K562 (cell line): ENCODE measurements at regions not wholly inside any gene's neighbourhood (a gene's known extent, or its start where the extent isn't known, plus 50 kb on each side); places are given as distances from the start of the nearest gene placed in this dataset.

Experiments
- BHLHE40 ChIP-seq: IDR thresholded peaks from 2 replicates; pipeline ENCODE4 v1.6.1; 2011; ENCODE audit warnings: low read length, improper control_type of control experiment
- CSDE1 ChIP-seq, 2 experiments: fragments of 450-650 bp; IDR thresholded peaks; 2 replicates each; pipeline ENCODE4 v1.6.1; 2016; ENCODE audit warnings: mild to moderate bottlenecking in 1 of 2
- FOXK2 ChIP-seq, 2 experiments: fragments of 450-650 bp; IDR thresholded peaks in 1 of 2; conservative IDR thresholded peaks in 1 of 2; 2 replicates each; pipeline ENCODE4 v1.6.1; 2016; ENCODE audit warnings: low read depth in 2 of 2, mild to moderate bottlenecking in 1 of 2
- HDAC1 ChIP-seq, 2 experiments: fragments of 450-650 bp; IDR thresholded peaks; 2 replicates each; pipeline ENCODE4 v1.6.1; 2016 to 2017; ENCODE audit warnings: inconsistent platforms in 1 of 2, mild to moderate bottlenecking in 1 of 2, moderate library complexity in 1 of 2
- HNRNPLL ChIP-seq: fragments of 200-400 bp; formaldehyde crosslinking; IDR thresholded peaks from 2 replicates; pipeline ENCODE4 v1.6.1; 2017; ENCODE audit warnings: low read length, low read depth, mild to moderate bottlenecking; ENCODE audit not compliant: poor library complexity, severe bottlenecking
- KAT7 ChIP-seq: sonication (generic); formaldehyde crosslinking; IDR thresholded peaks from 2 replicates; pipeline ENCODE4 v1.8.0; 2022; ENCODE audit warnings: missing genetic modification reagents, mild to moderate bottlenecking, borderline replicate concordance
- KDM1A ChIP-seq, 2 experiments: fragments of 450-650 bp; IDR thresholded peaks; 2 replicates each; pipeline ENCODE4 v1.6.1; 2016; ENCODE audit warnings: mild to moderate bottlenecking in 2 of 2
- MBD1 ChIP-seq: fragments of 250-450 bp; sonication (Bioruptor Pico); IDR thresholded peaks from 2 replicates; pipeline ENCODE4 v1.8.0; 2022; ENCODE audit warnings: inconsistent platforms
- MEIS2 ChIP-seq: fragments of 450-650 bp; IDR thresholded peaks from 2 replicates; pipeline ENCODE4 v1.6.1; 2014; ENCODE audit warnings: mild to moderate bottlenecking; ENCODE audit not compliant: partially characterized antibody
- RFX5 ChIP-seq: IDR thresholded peaks from 2 replicates; pipeline ENCODE4 v1.6.1; 2011; ENCODE audit warnings: low read depth, mild to moderate bottlenecking, improper control_type of control experiment, low read length
- SAFB2 ChIP-seq: fragments of 200-400 bp; formaldehyde crosslinking; IDR thresholded peaks from 2 replicates; pipeline ENCODE4 v1.6.1; 2018; ENCODE audit warnings: borderline replicate concordance, low read length, low read depth, moderate library complexity; ENCODE audit not compliant: severe bottlenecking
- VEZF1 ChIP-seq: fragments of 200-800 bp; sonication (Bioruptor generic); IDR thresholded peaks from 2 replicates; pipeline ENCODE4 v1.6.1; 2017; ENCODE audit warnings: missing genetic modification characterization, missing compliant biosample characterization
- ZNF140 ChIP-seq: fragments of 250-450 bp; sonication (Bioruptor Pico); IDR thresholded peaks from 2 replicates; pipeline ENCODE4 v1.8.0; 2021; ENCODE audit warnings: moderate library complexity, mild to moderate bottlenecking, inconsistent platforms
- TF ChIP-seq, protein P1 (sequence below): fragments of 450-650 bp; IDR thresholded peaks from 2 replicates; pipeline ENCODE4 v1.6.1; 2016; ENCODE audit warnings: borderline replicate concordance
- TF ChIP-seq, protein P2 (sequence below), 2 experiments: fragments of 250-450 bp in 1 of 2; fragments of 450-650 bp in 1 of 2; sonication (Bioruptor Pico) in 1 of 2; IDR thresholded peaks; 2 replicates each; pipeline versions ENCODE4 v1.6.1 to v1.8.0; 2016 to 2021; ENCODE audit warnings: mild to moderate bottlenecking in 2 of 2, moderate library complexity in 2 of 2, missing compliant biosample characterization in 1 of 2, missing genetic modification characterization in 1 of 2

GRCh38 chr6:14286144-14286543 is 168.6 kb downstream of the CD83 start (continued):
- no peak for TF ChIP-seq RFX5
- no peak for TF ChIP-seq FOXK2 (conservative IDR thresholded peaks at IDR 0.05 in 1 of 2, IDR thresholded peaks at IDR 0.05 in 1 of 2; ENCODE audit: low read depth in 2 of 2)
- TF ChIP-seq MBD1 (CRISPR knock-in tag), result no peak
- no peak for TF ChIP-seq MEIS2
- TF ChIP-seq SAFB2, result no peak
- no peak for TF ChIP-seq VEZF1 (CRISPR knock-in tag)
- TF ChIP-seq KDM1A (IDR thresholded peaks at IDR 0.05), result no peak
- no peak for TF ChIP-seq HDAC1 (IDR thresholded peaks at IDR 0.05)
- TF ChIP-seq ZNF140, result no peak
- TF ChIP-seq HNRNPLL, result no peak
- no peak for TF ChIP-seq KAT7 (CRISPR knock-in tag)
- TF ChIP-seq, protein P1, sequence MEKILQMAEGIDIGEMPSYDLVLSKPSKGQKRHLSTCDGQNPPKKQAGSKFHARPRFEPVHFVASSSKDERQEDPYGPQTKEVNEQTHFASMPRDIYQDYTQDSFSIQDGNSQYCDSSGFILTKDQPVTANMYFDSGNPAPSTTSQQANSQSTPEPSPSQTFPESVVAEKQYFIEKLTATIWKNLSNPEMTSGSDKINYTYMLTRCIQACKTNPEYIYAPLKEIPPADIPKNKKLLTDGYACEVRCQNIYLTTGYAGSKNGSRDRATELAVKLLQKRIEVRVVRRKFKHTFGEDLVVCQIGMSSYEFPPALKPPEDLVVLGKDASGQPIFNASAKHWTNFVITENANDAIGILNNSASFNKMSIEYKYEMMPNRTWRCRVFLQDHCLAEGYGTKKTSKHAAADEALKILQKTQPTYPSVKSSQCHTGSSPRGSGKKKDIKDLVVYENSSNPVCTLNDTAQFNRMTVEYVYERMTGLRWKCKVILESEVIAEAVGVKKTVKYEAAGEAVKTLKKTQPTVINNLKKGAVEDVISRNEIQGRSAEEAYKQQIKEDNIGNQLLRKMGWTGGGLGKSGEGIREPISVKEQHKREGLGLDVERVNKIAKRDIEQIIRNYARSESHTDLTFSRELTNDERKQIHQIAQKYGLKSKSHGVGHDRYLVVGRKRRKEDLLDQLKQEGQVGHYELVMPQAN, result no peak
- no peak for TF ChIP-seq BHLHE40
- TF ChIP-seq CSDE1 (IDR thresholded peaks at IDR 0.05), result no peak
- TF ChIP-seq, protein P2, sequence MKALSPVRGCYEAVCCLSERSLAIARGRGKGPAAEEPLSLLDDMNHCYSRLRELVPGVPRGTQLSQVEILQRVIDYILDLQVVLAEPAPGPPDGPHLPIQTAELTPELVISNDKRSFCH (CRISPR knock-in tag; IDR thresholded peaks at IDR 0.05), result no peak
- TF ChIP-seq, protein P2 (tag; IDR thresholded peaks at IDR 0.05), result no peak
